Eye (tissue), 1 donor: ENCODE measurements at regions not wholly inside any gene's neighbourhood (a gene's known extent, or its start where the extent isn't known, plus 50 kb on each side); places are given as distances from the start of the nearest gene placed in this dataset.
"Not testable (repeated sequence)": the region's sequence is repeated elsewhere in the genome, so short reads cannot be mapped to it uniquely, and the experiment has no call there.

ENCODE experiments used
- DNase-seq: peaks from one replicate; pipeline ENCODE4 v3.0.0-alpha.2; 2015

DNA sequence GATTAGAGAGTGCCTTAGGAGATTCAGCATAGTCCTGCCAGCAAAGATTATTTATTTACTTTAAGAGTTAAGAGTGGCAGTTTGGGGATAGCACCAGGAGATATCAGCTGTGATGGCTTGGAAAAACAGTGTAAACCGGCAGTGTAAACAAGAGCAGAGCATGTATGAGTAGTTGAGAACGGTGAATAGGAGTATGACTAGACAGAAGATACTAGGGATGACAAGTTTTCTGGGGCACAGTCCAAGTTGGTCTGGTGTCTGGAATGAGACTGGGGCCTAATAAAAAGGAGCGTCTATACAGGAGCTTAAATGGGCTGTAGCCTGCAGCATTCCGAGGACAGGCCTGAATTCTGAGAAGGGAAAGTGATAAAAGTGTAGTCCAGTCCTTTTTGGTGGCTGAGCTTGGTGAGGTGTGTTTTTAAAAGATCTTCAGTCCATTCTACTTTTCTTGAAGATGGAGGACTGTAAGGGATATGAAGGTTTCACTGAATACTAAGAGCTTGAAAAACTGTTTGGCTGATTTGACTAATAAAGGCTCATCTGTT lies 117.8 kb downstream of the TLR5 start:
- DNase-seq = not testable (repeated sequence)

DNA sequence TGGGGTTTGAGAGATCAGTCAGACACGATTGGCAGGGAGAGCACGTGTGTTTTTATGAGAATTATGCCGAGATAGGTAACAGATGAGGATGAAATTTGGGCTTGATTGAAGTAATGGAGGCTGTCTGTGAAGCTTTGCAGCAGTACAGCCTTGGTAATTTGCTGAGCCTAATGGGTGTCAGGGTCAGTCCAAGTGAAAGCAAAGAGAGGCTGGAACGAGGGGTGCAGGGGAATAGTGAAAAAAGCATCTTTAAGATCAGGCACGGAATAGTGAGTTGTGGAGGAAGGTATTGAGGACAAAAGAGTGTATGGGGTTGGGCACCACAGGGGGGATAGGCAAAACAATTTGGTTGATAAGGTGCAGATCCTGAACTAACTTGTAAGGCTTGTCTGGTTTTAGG lies 116.4 kb downstream of the TLR5 start:
- not testable (repeated sequence) for DNase-seq

- DNase-seq = no peak
Measured at GRCh38 chr1:223029985-223030769, 112.9 kb downstream of the TLR5 start.

DNA sequence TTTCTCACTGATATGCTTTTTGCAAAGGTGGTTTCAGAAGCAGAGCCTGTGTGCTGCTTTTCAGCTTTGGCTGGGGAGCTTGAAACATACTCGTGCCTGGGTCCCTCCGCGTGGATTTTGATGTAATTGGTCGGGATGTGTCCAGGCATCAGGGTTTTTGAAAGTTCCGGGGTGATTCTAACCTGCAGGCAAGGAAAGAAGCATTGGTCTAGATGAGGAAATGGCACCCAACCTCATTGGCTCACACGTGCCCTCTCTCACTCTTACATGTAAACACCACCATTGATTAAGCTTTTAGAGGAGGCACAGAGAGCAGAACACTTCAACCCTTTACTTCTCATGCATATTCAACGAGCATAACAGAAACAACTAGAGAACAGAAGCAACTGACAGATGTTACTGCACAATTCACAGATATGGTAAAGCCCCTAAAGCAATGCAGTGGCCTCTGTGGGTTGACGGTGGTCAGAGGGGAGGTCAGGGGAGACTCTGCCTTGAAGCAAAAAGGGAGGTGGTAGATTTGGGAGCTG lies 112.1 kb downstream of the TLR5 start:
- no peak for DNase-seq

- DNase-seq = no peak
Measured at GRCh38 chr1:223031733-223032601, 111.1 kb downstream of the TLR5 start.

- no peak for DNase-seq
Measured at GRCh38 chr1:223033658-223034057, 109.4 kb downstream of the TLR5 start.

DNA sequence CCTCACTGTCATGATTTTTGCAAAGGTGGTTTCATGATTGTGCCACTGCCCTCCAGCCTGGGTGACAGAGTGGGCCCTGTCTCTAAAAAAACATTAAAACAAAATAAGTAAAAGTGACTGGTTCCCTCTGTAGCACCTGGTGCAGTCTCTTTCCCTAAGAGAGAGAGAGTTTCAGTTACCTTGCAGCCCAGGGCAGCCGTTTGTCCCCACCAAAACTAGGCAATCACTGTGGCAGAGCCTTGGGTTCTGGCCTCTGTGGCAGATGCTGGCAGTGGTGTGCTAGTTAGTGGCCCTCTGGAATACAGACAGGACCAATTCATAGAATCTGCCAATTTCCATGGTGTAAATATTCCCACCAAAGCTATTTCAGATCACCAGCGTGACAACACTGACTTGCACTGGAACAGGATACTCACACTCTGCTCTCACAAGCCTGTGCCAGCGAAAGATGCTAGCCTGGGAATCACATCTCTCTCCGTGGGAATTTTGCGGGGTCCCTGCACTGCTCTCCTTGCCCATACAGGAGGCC lies 108.7 kb downstream of the TLR5 start:
- no peak for DNase-seq

GRCh38 chr1:223035724-223036478 lies 107.1 kb downstream of the TLR5 start:
- no peak for DNase-seq

- no peak for DNase-seq
Measured at GRCh38 chr1:223036479-223036845, 106.6 kb downstream of the TLR5 start.

- no peak for DNase-seq
Measured at GRCh38 chr1:223037845-223038244, 105.2 kb downstream of the TLR5 start.

- no peak for DNase-seq
Measured at GRCh38 chr1:223038288-223039006, 104.6 kb downstream of the TLR5 start.

- DNase-seq = no peak
Measured at GRCh38 chr1:223039990-223040389, 103.1 kb downstream of the TLR5 start.

DNA sequence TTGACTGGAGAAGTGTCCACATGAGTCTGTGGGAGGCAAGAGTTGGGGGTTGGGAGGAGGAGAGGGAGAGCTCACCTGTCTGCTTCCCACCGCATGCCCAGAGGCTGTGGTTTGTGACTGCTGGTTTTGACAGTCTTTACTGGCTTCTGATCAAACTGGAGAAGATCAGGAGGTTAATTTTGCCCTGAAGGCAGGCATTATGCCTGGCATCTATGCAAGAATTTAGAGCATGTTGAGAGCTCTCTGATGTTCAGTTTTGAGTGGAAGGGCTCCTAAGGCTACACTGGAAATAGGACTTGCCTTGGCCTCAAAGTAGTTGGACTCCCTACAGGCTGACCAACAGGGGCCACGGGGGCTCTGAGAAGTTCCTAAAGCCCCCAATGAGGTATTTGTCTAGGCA lies 101.6 kb downstream of the TLR5 start:
- DNase-seq = no peak

- no peak for DNase-seq
Measured at GRCh38 chr1:223045164-223045957, 97.7 kb downstream of the TLR5 start.

GRCh38 chr1:223046011-223046410 lies 97.0 kb downstream of the TLR5 start:
- no peak for DNase-seq

DNA sequence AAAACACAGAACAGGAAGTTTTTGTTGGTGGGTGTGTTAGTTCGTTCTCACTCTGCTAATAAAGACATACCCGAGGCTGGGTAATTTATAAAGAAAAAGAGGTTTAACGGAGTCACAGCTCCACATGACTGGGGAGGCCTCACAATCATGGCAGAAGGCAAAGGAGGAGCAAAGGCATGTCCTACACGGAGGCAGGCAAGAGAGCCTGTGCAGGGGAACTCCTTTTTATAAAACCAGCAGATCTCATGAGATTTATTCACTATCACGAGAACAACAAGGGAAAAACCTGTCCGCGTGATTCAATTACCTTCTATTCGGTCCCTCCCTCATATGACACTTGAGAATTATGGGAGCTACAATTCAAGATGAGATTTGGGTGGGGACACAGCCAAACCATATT lies 96.6 kb downstream of the TLR5 start:
- not testable (repeated sequence) for DNase-seq

- no peak for DNase-seq
Measured at GRCh38 chr1:223048026-223048425, 95.0 kb downstream of the TLR5 start.

- no peak for DNase-seq
Measured at GRCh38 chr1:223052462-223052861, 90.6 kb downstream of the TLR5 start.

DNA sequence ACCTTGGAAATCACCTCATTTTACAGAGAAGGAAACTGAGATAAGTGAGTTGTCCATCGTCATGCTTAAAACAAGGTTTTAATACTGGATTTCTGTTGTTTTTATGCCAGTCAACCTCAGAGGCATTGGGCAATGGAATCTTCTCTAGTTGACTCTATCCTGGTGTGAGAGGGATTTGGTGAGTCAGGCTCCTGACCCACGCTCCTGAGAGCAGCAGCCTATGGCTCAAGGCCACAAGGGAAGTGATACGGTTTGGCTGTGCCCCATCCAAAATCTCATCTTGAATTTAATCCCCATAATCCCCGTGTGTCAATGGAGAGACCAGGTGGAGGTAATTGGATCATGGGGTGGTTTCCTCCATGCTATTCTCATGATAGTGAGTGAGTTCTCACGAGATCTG lies 90.1 kb downstream of the TLR5 start:
- DNase-seq = no peak

- DNase-seq = no peak
Measured at GRCh38 chr1:223056802-223057201, 86.2 kb downstream of the TLR5 start.

- no peak for DNase-seq
Measured at GRCh38 chr1:223057569-223058093, 85.4 kb downstream of the TLR5 start.
